Islet precursor cell (in vitro differentiated cells): ENCODE measurements at regions not wholly inside any gene's neighbourhood (a gene's known extent, or its start where the extent isn't known, plus 50 kb on each side); places are given as distances from the start of the nearest gene placed in this dataset.
"Not testable (repeated sequence)": the region's sequence is repeated elsewhere in the genome, so short reads cannot be mapped to it uniquely, and the experiment has no call there.

Experiments
- DNase-seq: peaks from one replicate; pipeline ENCODE4 v3.0.0-alpha.2; 2018

DNA sequence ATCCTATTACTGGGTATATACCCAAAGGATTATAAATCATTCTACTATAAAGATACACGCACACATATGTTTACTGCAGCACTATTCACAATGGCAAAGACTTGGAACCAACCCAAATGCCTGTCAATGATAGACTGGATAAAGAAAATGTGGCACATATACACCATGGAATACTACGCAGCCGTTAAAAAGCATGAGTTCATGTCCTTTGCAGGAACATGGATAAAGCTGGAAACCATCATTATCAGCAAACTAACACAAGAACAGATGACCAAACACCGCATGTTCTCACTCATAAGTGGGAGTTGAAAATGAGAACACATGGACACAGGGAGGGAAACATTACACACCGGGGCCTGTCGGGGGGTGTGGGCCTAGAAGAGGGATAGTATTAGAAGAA is 307.4 kb upstream of the TBX18 start:
- DNase-seq = not testable (repeated sequence)

DNA sequence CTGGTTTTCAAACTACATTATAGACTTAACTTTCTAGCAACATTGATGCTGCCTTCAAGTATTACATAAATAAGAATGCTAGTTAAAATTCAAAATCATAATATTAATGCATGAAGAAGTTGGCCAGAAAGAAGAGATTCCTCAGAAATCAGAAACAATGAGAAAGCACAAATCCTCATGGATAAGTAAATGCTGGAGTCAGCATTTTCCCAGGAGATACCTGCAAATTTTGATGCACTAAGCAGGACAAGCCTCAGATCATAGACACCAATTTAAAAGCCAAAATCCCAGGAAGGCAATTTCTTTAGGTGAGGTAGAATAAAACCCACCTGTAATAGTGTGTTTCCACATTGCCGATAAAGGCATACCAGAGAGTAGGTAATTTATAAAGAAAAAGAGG is 305.2 kb upstream of the TBX18 start:
- no peak for DNase-seq

DNA sequence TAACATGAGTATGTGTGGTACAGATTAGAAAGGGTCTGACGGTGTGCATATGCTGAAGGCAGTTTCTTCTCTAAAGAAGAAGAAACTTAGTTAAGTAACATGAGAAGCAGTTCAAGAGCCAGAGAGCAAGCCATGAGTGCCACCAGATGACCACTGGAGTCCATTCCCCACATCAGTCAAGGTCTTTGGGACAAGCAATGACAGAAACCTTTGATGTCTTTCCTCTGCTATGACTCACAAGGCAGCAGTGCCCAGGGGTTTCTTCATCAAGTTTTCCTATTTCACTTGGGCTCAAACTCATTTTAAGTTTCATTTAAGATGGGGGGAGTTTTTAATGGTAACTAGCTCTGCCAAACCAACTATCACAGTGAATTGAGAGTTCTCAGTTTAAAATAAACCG is 303.8 kb upstream of the TBX18 start:
- no peak for DNase-seq

GRCh38 chr6:85066266-85066665 is 301.9 kb upstream of the TBX18 start:
- no peak for DNase-seq

DNA sequence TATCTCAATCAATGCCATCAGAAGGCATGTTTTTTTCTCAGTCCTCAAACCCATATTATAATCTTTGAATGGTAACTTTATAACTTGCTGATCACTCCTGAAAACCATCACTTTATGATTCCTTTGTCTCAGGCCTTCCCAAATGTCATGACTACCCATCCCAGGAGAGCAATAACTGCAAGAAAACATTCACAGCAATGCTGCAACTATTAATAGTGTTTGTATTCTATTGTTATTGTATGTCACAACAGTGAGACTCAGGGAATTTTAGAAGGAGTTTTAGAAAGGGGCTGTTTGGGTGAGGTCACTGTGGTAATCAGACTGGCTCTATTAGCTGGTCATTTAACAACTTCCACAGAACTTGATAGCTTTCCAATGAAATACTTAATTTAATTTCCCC is 301.4 kb upstream of the TBX18 start:
- DNase-seq = no peak

GRCh38 chr6:85063611-85064010 is 299.2 kb upstream of the TBX18 start:
- DNase-seq = no peak

- no peak for DNase-seq
Observed at GRCh38 chr6:85062884-85063283, 298.5 kb upstream of the TBX18 start.

DNA sequence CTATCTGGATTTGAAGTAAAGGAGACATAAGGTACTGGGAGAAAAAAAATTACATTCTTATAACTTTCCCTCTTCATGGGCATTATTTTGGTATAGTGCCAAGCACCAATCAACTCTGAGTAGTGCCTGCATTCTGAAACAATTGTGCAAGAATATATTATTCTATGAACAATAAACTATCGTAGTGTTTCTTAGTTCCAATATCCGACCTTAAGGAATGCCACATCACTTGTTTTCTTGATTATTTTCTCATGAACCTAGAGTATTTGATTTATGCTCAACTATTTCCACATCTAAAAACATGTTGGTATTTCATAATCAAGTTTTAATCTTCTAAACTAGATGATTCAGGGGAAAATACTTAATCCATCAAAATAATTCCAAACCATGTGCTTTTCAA is 294.4 kb upstream of the TBX18 start:
- no peak for DNase-seq

DNA sequence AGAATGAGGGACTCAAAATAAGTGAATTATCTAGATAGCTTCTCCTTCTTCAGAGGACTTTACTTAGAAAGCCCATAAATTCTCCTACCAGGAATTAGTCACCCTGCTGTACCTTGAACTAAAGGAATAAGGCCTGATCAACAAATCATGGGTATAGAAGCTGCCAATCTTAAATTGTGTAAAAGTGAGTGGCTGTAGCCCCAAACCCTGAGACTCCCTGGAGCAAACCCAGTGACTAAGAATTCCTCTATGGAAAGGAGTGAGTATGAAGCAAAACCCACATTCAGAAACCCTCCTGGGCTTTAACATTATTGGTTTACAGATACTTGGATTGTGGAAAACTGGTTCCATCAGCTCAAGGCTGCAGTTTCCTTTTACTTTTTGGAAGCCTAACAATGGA is 285.8 kb upstream of the TBX18 start:
- DNase-seq = no peak

DNA sequence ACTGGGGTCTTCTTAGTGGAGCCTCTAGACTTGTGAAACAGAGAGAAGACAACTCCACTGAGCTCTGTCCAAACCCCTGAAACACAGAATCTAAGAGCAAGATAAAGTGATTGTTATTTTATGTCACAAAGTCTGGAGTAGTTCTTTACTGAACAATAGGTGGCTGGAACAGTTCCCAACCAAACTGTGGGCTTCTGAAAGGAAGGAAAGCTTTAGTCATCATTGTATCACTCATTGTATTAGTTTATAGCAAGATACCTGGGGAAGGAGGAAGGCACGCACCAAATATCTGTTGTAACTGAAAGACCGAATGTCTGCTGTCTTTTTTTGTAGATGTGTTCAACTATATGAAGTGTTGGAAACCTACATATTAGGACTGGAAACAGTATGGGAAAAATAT is 284.9 kb upstream of the TBX18 start:
- no peak for DNase-seq

DNA sequence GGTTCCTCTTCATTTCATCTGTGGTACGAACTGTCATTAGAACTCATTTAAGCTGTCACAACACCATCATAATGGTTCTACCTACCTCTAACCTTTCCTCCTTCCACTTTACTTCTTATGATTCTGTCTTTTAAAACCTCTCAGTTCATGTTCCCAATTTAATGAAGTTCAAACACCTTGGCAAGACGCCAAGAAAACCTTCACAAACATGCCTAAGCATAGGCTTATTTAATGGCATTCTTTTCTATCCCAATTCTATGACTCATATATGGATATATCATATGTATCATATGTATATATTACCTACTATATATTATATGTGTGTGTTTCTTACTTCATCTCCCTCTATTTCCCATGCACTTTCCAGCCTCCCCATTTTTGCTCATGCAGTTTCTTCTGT is 283.4 kb upstream of the TBX18 start:
- no peak for DNase-seq

GRCh38 chr6:85045767-85046166 is 281.4 kb upstream of the TBX18 start:
- DNase-seq = not testable (repeated sequence)

GRCh38 chr6:85044361-85044760 is 280.0 kb upstream of the TBX18 start:
- no peak for DNase-seq

DNA sequence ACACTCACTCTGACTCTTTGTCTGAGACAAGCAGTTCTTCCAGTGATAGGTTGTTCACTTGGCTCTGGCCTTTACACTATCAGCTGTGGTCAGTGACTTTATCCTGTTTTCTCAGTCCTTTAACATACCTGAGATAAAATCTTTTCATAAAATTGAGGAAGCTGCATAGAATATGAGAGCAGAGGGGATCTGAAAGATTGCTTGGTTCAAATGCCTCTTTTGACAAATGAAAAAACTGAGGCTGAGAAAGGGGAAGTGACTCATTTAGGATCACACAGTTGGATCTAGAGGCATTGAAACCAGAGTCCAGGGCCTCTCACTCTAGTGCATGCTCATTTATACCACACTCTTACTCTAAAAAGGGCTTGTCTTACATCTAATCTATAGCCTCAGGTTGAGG is 277.0 kb upstream of the TBX18 start:
- DNase-seq = no peak

- no peak for DNase-seq
Observed at GRCh38 chr6:85037221-85037620, 272.8 kb upstream of the TBX18 start.

- DNase-seq = no peak
Observed at GRCh38 chr6:85035766-85036165, 271.4 kb upstream of the TBX18 start.

- DNase-seq = no peak
Observed at GRCh38 chr6:85033547-85033946, 269.1 kb upstream of the TBX18 start.

DNA sequence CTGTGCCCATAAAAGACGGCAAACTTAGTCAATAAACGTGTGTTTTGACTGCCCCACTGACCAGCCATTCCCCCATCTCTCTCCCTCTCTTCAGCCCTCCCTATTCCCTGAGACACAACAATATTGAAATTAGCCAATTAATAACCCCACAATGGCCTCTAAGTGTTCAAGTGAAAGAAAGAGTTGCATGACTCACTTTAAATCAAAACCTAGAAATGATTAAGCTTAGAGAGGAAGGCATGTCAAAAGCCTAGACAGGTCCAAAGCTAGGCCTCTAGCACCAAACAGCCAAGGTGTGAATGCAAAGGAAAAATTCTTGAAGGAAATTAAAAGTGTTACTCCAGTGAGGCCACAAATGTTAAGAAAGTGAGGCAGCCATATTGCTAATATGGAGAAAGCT is 261.6 kb upstream of the TBX18 start:
- no peak for DNase-seq

- no peak for DNase-seq
Observed at GRCh38 chr6:85023721-85024120, 259.3 kb upstream of the TBX18 start.

- no peak for DNase-seq
Observed at GRCh38 chr6:85017352-85017751, 253.0 kb upstream of the TBX18 start.

- no peak for DNase-seq
Observed at GRCh38 chr6:85016726-85017125, 252.3 kb upstream of the TBX18 start.

GRCh38 chr6:85015396-85015990 is 251.1 kb upstream of the TBX18 start:
- peak; percentile 82 for DNase-seq

DNA sequence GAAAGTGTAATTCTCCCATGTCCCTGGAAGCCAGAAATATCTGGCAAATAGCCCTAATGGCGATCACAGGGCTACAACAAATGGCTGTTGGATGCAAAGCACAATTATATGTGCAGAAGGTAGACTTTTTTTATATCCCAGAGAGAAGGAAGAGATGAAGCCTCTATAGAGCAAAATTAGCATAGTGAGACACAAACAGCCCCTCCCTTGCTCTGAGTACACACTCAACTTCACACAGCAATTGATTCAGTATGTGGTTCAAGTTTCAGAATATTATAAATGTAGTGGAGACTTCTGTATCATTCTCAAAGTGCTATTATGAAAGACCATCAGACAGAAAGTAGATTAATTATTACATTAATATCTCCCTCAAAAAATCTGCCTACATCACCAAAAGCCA is 246.5 kb upstream of the TBX18 start:
- no peak for DNase-seq

DNA sequence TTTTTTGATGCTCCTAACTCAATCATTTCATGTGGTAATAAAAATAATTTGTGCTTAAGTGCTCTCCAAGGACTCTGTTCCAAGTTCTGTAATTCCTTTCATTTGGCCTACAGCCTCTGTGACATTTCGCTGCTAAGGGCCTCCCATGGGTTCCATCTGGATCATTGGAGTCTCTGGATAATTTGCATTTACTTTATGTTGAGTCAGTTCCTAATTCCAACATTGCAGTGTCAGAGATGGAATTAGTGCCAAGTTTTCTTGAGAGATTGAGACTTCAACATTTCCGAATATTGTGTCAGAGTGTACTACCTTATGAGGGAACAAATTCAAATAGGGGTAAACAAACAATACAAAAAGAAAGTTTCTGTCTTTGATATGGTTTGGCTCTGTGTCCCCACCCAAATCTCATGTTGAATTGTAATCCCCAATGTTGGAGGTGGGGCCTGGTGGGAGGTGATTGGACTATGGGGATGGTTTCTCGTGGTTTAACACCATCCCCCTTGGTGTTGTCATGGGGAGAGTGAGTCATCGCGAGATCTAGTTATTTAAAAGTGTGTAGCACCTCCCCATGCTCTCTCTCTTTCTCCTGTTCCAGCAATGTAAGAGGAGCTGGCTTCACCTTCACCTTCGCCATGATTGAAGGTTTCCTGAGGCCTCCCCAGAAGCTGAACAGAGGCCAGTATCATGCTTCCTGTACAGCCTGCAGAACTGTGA is 244.1 kb upstream of the TBX18 start:
- DNase-seq = no peak

DNA sequence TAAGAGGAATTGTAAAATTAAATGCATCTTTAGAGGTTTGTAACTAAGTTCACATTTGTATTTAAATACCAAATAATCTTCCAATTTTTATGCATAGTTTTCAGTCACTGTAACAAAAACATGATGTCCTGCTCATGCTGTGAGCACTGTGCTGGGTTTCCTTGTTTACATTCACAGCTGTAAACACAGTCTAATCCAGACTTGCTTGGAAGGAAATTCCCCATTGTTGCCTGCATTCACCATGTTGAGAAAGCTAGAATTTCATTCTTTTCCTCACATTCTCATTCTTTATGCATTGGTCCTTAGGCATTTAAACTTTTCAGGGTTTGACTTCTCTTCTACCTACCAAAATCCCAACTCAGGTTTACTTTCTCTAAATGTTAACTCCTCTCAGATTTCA is 242.0 kb upstream of the TBX18 start:
- no peak for DNase-seq
